Esophagus (tissue), 2 donors: ENCODE measurements at regions not wholly inside any gene's neighbourhood (a gene's known extent, or its start where the extent isn't known, plus 50 kb on each side); places are given as distances from the start of the nearest gene placed in this dataset.

Experiments
- H3K27ac ChIP-seq, 2 donors: one replicate each; pipeline ENCODE4 v1.5.1; 2013; ENCODE audit warnings: low read depth in 2 of 2, mild to moderate bottlenecking in 2 of 2, inconsistent platforms in 1 of 2, low read length in 1 of 2, moderate library complexity in 1 of 2
- H3K27me3 ChIP-seq, 2 donors: one replicate each; pipeline ENCODE4 v1.6.1; 2013; ENCODE audit warnings: low read length in 2 of 2, control low read depth in 1 of 2, mild to moderate bottlenecking in 1 of 2; ENCODE audit not compliant: insufficient read depth in 2 of 2, control insufficient read depth in 1 of 2
- H3K36me3 ChIP-seq, 2 donors: one replicate each; pipeline ENCODE4 v1.6.1; 2013; ENCODE audit warnings: low read length in 1 of 2; ENCODE audit not compliant: control insufficient read depth in 2 of 2, insufficient read depth in 2 of 2
- H3K4me1 ChIP-seq, 2 donors: one replicate each; pipeline ENCODE4 v1.6.1; 2013; ENCODE audit warnings: low read length in 1 of 2; ENCODE audit not compliant: control insufficient read depth in 2 of 2, insufficient read depth in 2 of 2
- H3K4me3 ChIP-seq, 2 donors: one replicate each; pipeline ENCODE4 v1.5.1; 2013; ENCODE audit warnings: low read length in 2 of 2, mild to moderate bottlenecking in 2 of 2, low read depth in 1 of 2, moderate library complexity in 1 of 2
- H3K9me3 ChIP-seq, 2 donors: one replicate each; pipeline ENCODE4 v1.6.1; 2013; ENCODE audit warnings: mild to moderate bottlenecking in 2 of 2, low read depth in 1 of 2, low read length in 1 of 2, moderate library complexity in 1 of 2; ENCODE audit not compliant: control insufficient read depth in 2 of 2, insufficient read depth in 1 of 2
- WGBS, 2 donors: extraction: QIAGEN DNeasy Blood & Tissue Kit; methylation state at CpG; one replicate each; pipeline ENCODE4 v1.1.7; 2013; 5-methylcytosine and 5-hydroxymethylcytosine counted together
- donor health status: healthy with polysubstance abuse.
- donor health status: Bipolar disorder and iron deficiency.

DNA sequence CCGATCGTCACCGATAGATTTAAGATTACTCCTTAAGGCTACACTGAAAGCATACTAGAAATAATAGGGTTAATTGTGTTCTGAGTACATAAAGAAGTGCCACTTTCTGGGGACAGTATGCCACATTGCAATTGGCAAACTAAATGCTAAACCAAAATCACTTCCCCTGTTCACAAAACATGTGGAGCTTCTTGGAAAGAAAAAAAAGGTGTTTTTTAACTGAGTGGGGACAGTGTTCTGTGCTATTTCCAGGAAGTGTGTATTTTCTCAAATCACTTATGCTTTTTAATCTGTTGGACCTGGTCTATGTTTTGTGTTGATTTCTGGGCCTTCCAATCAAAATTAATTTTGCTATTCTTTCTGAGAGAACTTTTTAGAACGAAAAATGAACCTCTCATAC, 149.3 kb upstream of the MPDZ start:
- no peaks in the 10 kb centered on the region for H3K27me3 ChIP-seq
- H3K4me3 ChIP-seq: no peak overlapping the region
- 73 to 75% methylated on average over 4 of the region's 4 CpGs for WGBS, 2 donors
- no peaks in the 10 kb centered on the region for H3K4me1 ChIP-seq
- no peaks in the 10 kb centered on the region for H3K9me3 ChIP-seq
- no peak overlapping the region for H3K27ac ChIP-seq
- H3K36me3 ChIP-seq: no peaks in the 10 kb centered on the region

DNA sequence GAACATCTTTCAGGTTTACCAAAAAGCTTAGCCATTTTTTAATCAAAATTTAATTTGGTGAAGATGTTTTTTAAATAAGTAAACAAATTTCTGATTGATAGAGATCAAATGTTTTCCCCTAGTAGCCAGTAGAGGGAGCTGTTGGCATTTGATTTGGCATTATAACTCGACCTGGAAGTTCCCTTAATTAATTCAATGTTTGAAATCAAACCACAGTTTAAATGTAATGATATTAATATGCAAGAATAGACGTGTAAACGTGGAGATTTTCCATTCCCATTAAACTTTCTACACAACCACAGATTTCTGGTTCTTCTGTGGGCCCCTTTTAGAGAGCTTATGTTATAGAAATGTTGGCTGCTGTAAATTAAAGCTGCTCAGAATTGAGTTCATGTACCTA, 148.1 kb upstream of the MPDZ start:
- no peaks in the 10 kb centered on the region for H3K27me3 ChIP-seq
- H3K36me3 ChIP-seq: no peaks in the 10 kb centered on the region
- no peaks in the 10 kb centered on the region for H3K9me3 ChIP-seq
- no peaks in the 10 kb centered on the region for H3K4me1 ChIP-seq
- WGBS, 2 donors: 1 to 2% methylated on average over 3 of the region's 3 CpGs
- no peak overlapping the region for H3K4me3 ChIP-seq
- no peak overlapping the region for H3K27ac ChIP-seq

DNA sequence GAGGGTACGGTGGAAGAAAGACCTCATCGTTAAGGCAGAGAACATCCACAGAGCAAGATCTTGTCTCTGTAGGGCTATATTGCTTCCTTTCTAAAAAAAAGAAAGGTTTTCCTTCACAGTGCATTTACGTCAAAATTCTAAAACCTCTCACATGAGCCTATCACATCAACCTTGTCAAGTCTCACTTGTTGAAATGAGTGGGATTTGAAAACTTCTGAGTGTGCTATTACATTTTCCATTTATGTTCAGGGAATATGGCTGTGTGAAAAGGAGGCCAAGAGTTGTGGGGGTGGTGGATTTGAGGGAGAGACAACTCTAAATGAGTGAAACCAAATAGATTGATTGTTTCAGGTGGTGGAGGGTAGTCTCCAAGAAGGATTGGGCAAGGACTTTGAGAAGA, 147.1 kb upstream of the MPDZ start:
- Histone ChIP-seq H3K9me3 (no peaks in the 10 kb centered on the region), H3K4me3 (no peak overlapping the region)
- 89% methylated on average over 3 of the region's 3 CpGs for WGBS, 2 donors

DNA sequence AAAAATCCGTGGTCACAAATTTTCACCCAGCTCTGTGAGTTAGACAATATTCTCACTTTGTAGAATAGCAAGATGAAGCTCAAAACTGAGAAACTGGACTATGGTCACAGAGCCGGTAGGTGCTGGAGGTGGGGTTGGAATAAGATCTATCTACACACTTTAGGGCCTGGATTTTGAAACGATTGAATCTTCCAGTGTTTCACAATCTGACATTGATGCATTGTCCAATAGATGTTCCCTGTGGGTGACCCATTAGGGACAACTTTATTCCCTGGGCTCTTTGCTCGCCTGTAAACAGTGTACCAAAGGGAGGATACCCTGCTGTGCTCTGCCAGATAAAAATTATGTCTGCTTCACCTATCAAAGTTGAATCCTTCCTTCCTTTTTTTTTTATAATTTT, 145.4 kb upstream of the MPDZ start:
- no peaks in the 10 kb centered on the region for H3K36me3 ChIP-seq
- no peaks in the 10 kb centered on the region for H3K27me3 ChIP-seq
- no peak overlapping the region for H3K4me3 ChIP-seq
- H3K9me3 ChIP-seq: no peaks in the 10 kb centered on the region
- H3K27ac ChIP-seq: no peak overlapping the region
- no peaks in the 10 kb centered on the region for H3K4me1 ChIP-seq
- 65 to 70% methylated on average over 4 of the region's 4 CpGs for WGBS, 2 donors

More for the DNA sequence above, 147.1 kb upstream of the MPDZ start:
- H3K4me1 ChIP-seq: no peaks in the 10 kb centered on the region
- H3K36me3 ChIP-seq: no peaks in the 10 kb centered on the region
- no peak overlapping the region for H3K27ac ChIP-seq
- H3K27me3 ChIP-seq: no peaks in the 10 kb centered on the region

DNA sequence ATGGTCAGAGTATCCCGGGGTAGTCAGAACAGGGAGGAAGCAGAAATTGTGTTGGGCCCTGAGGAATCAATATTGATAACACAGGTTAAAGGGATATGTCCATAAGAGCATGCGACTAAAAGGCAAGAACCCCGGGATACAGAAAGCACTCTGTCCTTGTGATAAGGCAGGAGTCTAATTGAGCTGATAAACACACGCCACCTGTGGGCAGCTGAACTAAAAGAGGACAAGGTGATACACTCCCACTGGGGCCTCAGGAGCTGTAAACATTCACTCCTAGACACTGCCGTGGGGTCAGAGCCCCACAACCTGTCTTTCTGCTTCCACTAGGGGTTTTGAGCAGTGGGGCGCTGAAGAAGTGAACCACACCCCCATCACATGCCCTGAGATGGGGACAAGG, 144.7 kb upstream of the MPDZ start:
- no peaks in the 10 kb centered on the region for H3K36me3 ChIP-seq
- H3K27me3 ChIP-seq: no peaks in the 10 kb centered on the region
- no peak overlapping the region for H3K4me3 ChIP-seq
- 75 to 83% methylated on average over 6 of the region's 6 CpGs for WGBS, 2 donors
- no peak overlapping the region for H3K27ac ChIP-seq
- H3K4me1 ChIP-seq: no peaks in the 10 kb centered on the region
- H3K9me3 ChIP-seq: no peaks in the 10 kb centered on the region

DNA sequence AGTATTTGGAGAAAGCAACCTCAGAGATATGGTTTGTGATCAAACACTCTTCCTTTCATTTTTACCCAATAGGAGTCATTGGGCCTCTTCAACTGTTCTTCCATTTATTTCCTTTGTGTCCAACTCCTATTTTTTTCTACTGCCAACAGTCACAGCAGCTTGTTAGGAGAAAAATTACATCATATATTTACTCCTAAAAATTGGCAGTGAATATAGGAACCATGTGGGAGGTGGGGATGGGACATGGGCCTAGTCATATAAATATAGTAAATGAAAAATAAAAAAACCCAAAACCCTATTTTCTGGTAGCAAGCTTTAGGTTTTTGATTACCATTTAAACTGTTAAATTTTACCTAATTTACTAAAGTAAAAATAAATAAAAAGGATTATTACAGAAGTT, 134.9 kb upstream of the MPDZ start:
- Histone ChIP-seq H3K9me3 (no peaks in the 10 kb centered on the region), H3K36me3 (no peaks in the 10 kb centered on the region), H3K27me3 (no peaks in the 10 kb centered on the region), H3K27ac (no peak overlapping the region), H3K4me3 (no peak overlapping the region), H3K4me1 (no peaks in the 10 kb centered on the region)

DNA sequence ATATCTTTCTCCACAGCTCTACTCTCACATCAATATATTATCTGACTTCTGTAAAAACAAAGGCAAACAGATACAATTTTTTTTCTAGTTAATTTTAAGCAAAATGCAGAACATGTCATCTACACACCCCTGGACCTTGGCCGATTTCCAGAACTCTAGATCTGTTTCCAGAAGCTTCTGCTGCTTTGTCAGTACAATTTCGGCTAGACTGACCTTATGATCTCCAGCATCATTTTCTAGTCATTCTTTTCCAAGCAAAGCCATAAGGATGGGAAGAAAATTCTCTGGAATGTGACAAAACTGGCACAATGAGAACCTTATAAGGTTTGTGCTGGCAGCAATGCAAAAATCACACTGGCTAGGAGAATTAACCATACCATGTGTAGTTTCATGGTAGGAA, 132.8 kb upstream of the MPDZ start:
- WGBS, 2 donors: 52 to 56% methylated on average over 2 of the region's 2 CpGs
- H3K9me3 ChIP-seq: no peaks in the 10 kb centered on the region
- H3K4me1 ChIP-seq: no peaks in the 10 kb centered on the region
- no peak overlapping the region for H3K4me3 ChIP-seq
- no peaks in the 10 kb centered on the region for H3K27me3 ChIP-seq
- no peaks in the 10 kb centered on the region for H3K36me3 ChIP-seq
- no peak overlapping the region for H3K27ac ChIP-seq

DNA sequence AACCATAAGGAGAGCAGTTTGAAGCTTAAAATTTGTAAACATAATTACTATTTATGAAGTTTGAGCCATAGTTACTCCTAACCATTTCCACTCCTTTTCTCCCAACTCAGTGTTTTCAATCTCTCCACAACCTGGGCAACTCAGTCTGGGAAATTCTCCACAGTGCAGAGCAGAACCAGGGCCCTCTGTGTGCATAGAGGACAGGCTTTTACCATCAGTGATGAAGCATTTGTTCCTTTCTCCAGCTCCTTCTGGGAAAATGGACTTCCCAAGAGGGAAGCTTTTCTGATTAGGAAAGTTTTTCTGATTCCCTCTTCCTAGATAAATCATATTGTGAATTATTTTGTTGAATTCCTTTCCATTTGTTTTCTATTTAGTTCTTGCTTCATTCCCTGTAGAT, 132.3 kb upstream of the MPDZ start:
- H3K9me3 ChIP-seq: no peaks in the 10 kb centered on the region
- no peaks in the 10 kb centered on the region for H3K36me3 ChIP-seq
- no peaks in the 10 kb centered on the region for H3K4me1 ChIP-seq
- H3K27me3 ChIP-seq: no peaks in the 10 kb centered on the region
- no peak overlapping the region for H3K4me3 ChIP-seq
- no peak overlapping the region for H3K27ac ChIP-seq

DNA sequence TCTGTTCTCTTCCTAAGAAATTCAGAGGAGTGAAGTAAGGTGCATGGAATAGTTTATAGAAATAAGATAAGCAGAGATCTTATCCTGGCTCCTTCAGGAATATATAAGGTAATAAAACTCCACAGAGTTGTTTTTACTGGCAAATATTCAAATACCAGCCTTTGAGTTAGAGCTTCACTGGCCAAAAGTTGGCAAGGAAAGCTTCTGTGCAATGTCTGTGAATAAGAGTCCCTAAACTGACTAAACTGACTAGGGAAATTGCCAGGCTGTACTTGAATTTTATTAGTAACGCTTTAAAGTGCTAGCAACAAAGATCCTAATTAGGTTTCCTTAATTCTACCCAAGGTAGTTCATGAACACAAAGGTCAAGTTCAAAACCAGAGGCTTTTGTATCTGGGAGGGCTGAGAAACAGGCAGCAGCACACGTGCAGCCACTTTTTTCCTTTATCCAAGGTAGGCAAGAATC, 131.1 kb upstream of the MPDZ start:
- H3K27me3 ChIP-seq: no peaks in the 10 kb centered on the region
- no peaks in the 10 kb centered on the region for H3K9me3 ChIP-seq
- H3K4me3 ChIP-seq: no peak overlapping the region
- 49 to 54% methylated on average over 2 of the region's 2 CpGs for WGBS, 2 donors
- no peak overlapping the region for H3K27ac ChIP-seq
- H3K36me3 ChIP-seq: no peaks in the 10 kb centered on the region
- no peaks in the 10 kb centered on the region for H3K4me1 ChIP-seq

DNA sequence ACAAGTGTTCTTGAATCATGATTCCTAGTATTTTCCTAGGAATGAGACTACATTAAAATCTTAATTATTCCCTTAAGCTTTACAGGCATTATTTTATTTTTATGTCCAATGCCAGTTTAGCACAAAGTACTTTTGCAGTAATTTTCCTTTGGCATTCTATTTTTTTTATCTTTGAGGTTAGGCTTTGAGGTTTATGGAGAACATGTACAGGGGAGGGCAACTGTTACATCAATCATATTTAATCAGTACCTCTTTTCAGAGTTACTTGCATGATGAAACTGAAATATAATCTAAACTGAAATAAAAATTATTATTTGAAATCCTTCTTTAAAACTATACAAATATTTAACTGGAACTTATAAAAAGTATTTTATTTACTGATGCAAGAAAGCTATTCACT, 118.2 kb upstream of the MPDZ start:
- no peak overlapping the region for H3K4me3 ChIP-seq
- H3K27me3 ChIP-seq: no peaks in the 10 kb centered on the region
- no peak overlapping the region for H3K27ac ChIP-seq
- no peaks in the 10 kb centered on the region for H3K36me3 ChIP-seq
- H3K9me3 ChIP-seq: no peaks in the 10 kb centered on the region
- no peaks in the 10 kb centered on the region for H3K4me1 ChIP-seq
